OCI-LY7 (cell line): ENCODE measurements at regions not wholly inside any gene's neighbourhood (a gene's known extent, or its start where the extent isn't known, plus 50 kb on each side); places are given as distances from the start of the nearest gene placed in this dataset.

Experiments used
- CTCF ChIP-seq: fragments of 200-600 bp; sonication (generic); conservative IDR thresholded peaks from 2 replicates; pipeline ENCODE4 v1.5.1; 2014; ENCODE audit warnings: mild to moderate bottlenecking, antibody characterized with exemption, low read length, moderate library complexity, mixed read lengths
- EZH2phosphoT487 ChIP-seq: fragments of 200-600 bp; sonication (generic); IDR thresholded peaks from 2 replicates; pipeline ENCODE4 v1.6.1; 2018; ENCODE audit warnings: low read depth, borderline replicate concordance, mild to moderate bottlenecking, mixed run types, antibody characterized with exemption, low read length, moderate library complexity, mixed read lengths

- no peak for TF ChIP-seq EZH2phosphoT487
- TF ChIP-seq CTCF: no peak
Measured at GRCh38 chr5:2522372-2522771, 229.1 kb downstream of the IRX2 start.
